Keratinocyte (primary cell): ENCODE measurements at regions not wholly inside any gene's neighbourhood (a gene's known extent, or its start where the extent isn't known, plus 50 kb on each side); places are given as distances from the start of the nearest gene placed in this dataset.

Source experiments
- DNase-seq: peaks from one replicate; pipeline ENCODE4 v3.0.0-alpha.2; 2011; ENCODE audit warnings: low read depth, missing footprints, low spot score
- FAIRE-seq: peaks from 2 replicates; lab custom pipeline; 2011; peaks lifted over from hg19 to GRCh38; lab: Jason Lieb, UNC
- H2AFZ ChIP-seq: 2 replicates; pipeline ENCODE4 v1.6.0; 2012; ENCODE audit warnings: low read length, control low read depth, inconsistent platforms; ENCODE audit not compliant: control insufficient read depth
- H3K27ac ChIP-seq: 2 replicates; pipeline ENCODE4 v1.5.1; 2011; ENCODE audit warnings: low read length; ENCODE audit not compliant: control insufficient read depth, insufficient read depth
- H3K27me3 ChIP-seq: 3 replicates; pipeline ENCODE4 v1.6.0; 2011; ENCODE audit warnings: low read length; ENCODE audit not compliant: control insufficient read depth, insufficient read depth; ENCODE audit errors: extremely low read depth
- H3K36me3 ChIP-seq, 2 experiments: 2 replicates in 1 of 2; 3 replicates in 1 of 2; pipeline ENCODE4 v1.5.1; 2011; ENCODE audit warnings: low read length in 2 of 2, mild to moderate bottlenecking in 1 of 2; ENCODE audit not compliant: control insufficient read depth in 2 of 2, insufficient read depth in 2 of 2; ENCODE audit errors: extremely low read depth in 1 of 2
- H3K4me1 ChIP-seq: 3 replicates; pipeline ENCODE4 v1.5.1; 2011; ENCODE audit warnings: low read length; ENCODE audit not compliant: control insufficient read depth, insufficient read depth; ENCODE audit errors: extremely low read depth
- H3K4me2 ChIP-seq: 3 replicates; pipeline ENCODE4 v1.6.0; 2011; ENCODE audit warnings: low read depth, low read length; ENCODE audit not compliant: control insufficient read depth, insufficient read depth; ENCODE audit errors: extremely low read depth
- H3K4me3 ChIP-seq, 3 experiments: fragments of 200-600 bp in 1 of 3; sonication (generic) in 1 of 3; 2 replicates in 2 of 3; 3 replicates in 1 of 3; pipeline ENCODE4 v1.5.1; 2011 to 2016; ENCODE audit warnings: low read length in 3 of 3, mild to moderate bottlenecking in 3 of 3, control low read depth in 2 of 3, inconsistent platforms in 1 of 3, low read depth in 1 of 3, mixed read lengths in 1 of 3, mixed run types in 1 of 3, moderate library complexity in 1 of 3; ENCODE audit not compliant: control insufficient read depth in 2 of 3, insufficient read depth in 2 of 3; ENCODE audit errors: extremely low read depth in 1 of 3
- H3K79me2 ChIP-seq: 2 replicates; pipeline ENCODE4 v1.6.0; 2012; ENCODE audit warnings: low read length; ENCODE audit not compliant: control insufficient read depth, insufficient read depth
- H3K9ac ChIP-seq: 3 replicates; pipeline ENCODE4 v1.6.0; 2011; ENCODE audit warnings: low read length; ENCODE audit not compliant: control insufficient read depth, insufficient read depth; ENCODE audit errors: extremely low read depth
- H3K9me1 ChIP-seq: 3 replicates; pipeline ENCODE4 v1.6.0; 2011; ENCODE audit warnings: low read length; ENCODE audit not compliant: control insufficient read depth, insufficient read depth; ENCODE audit errors: extremely low read depth
- H3K9me3 ChIP-seq: 2 replicates; pipeline ENCODE4 v1.5.1; 2012; ENCODE audit warnings: low read depth, low read length; ENCODE audit not compliant: control insufficient read depth
- H4K20me1 ChIP-seq: 3 replicates; pipeline ENCODE4 v1.6.0; 2011; ENCODE audit warnings: low read length; ENCODE audit not compliant: control insufficient read depth, insufficient read depth; ENCODE audit errors: extremely low read depth
- CTCF ChIP-seq, 3 experiments: IDR thresholded peaks in 1 of 3; conservative IDR thresholded peaks in 1 of 3; optimal IDR thresholded peaks in 1 of 3; 2 replicates in 2 of 3; 3 replicates in 1 of 3; pipeline versions ENCODE3 to v1.5.1; 2011; ENCODE audit warnings: low read length in 3 of 3, mild to moderate bottlenecking in 3 of 3, moderate library complexity in 2 of 3, control low read depth in 1 of 3, inconsistent platforms in 1 of 3; ENCODE audit not compliant: insufficient read depth in 2 of 3; ENCODE audit errors: extremely low read depth in 1 of 3
- EZH2 ChIP-seq: IDR thresholded peaks from one replicate; pipeline ENCODE4 v1.6.1; 2012; ENCODE audit warnings: inconsistent platforms, mild to moderate bottlenecking, low read length, moderate library complexity
- dilution Hi-C: fragments of 300-500 bp; cut with MboI; formaldehyde crosslinking; loops from one replicate; pipeline ENCODE4 v1.7.0; 2020; ENCODE audit warnings: low sequenced_read_pairs; ENCODE audit not compliant: extremely low pct_ligation_motif_present

DNA sequence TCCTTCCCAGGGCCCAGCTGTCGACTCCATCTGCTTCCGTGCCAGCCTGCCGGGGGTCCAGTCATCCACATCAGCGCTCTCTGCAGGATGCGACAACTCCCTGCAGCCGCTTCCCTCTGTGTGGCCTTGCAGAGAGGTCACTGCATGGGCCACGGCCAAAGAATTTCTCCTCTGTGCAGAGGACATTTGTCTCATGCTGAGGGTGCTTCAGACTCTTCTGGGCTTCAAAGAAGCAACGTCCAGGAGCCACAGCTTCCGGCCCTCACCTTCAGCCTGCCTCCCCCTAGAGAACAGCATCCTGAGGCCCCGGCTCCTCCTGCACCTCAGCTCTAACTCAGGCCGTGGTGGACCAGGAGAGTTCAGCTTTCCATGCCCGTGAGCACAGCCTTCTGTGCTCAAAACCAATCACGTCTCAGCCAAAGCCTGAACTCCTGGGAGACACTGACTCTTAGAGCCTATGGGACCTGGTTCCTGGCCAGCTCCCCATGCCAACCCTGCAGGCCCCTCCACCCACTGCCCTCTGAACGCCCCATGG is 258.9 kb downstream of the BRD1 start:
- no peak for FAIRE-seq
- no peak overlapping the region for H2AFZ ChIP-seq
- dilution Hi-C loops, result no loop called here
- H4K20me1 ChIP-seq, result no peaks in the 10 kb centered on the region
- no peaks in the 10 kb centered on the region for H3K27me3 ChIP-seq
- H3K79me2 ChIP-seq, result no peaks in the 10 kb centered on the region
- H3K9ac ChIP-seq, result no peak overlapping the region
- peaks cover 18% of the 10 kb centered on the region for H3K9me3 ChIP-seq
- H3K4me2 ChIP-seq, result no peak overlapping the region
- no peaks in the 10 kb centered on the region for H3K4me1 ChIP-seq
- DNase-seq, result no peak
- no peak overlapping the region for H3K27ac ChIP-seq
- no peaks in the 10 kb centered on the region for H3K36me3 ChIP-seq
- H3K9me1 ChIP-seq, result no peaks in the 10 kb centered on the region
- TF ChIP-seq EZH2, result no peak
- TF ChIP-seq CTCF (optimal IDR thresholded peaks at IDR 0.05 in 1 of 3, IDR thresholded peaks at IDR 0.05 in 1 of 3, conservative IDR thresholded peaks at IDR 0.05 in 1 of 3; ENCODE audit: extremely low read depth in 1 of 3, insufficient read depth in 2 of 3, low read length in 3 of 3), result no peak
- no peak overlapping the region for H3K4me3 ChIP-seq

DNA sequence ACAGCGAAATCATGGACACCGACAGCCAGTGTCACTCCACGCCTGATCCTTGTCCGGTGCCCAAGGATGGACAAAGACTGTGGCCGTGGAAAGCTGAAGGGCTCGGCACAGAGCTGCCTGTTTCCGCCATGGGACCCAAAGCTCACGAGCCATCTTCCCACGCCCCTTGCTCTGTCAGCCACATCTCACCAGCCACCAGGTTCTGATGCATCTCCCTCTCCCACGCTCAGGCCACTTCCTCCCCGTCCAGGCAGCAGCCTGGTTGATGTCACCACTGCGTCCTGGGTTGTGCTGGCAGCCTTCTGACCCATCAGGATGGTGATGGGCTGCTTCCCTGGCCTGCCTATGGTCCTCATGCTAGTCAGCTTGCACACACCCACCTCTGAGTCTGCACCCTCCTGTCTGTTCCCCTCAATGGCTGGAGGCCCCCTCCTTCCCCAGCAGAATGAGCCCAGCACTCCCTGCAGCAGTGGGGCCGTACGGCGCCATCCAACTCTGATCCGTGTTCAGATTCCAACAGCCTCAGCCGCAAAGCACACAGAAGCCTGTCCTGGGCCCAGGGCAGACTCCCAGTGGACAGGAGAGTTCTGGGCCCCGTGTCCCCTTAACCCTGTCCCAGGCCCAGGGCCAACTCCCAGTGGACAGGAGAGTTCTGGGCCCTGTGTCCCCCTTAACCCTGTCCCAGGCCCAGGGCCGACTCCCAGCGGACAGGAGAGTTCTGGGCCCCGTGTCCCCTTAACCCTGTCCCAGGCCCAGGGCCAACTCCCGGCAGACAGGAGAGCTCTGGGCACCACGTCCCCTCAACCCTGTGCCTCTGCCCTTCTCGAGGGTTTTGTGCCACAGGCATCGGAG is 259.5 kb downstream of the BRD1 start:
- Histone ChIP-seq H3K9ac (no peak overlapping the region), H3K4me3 (no peak overlapping the region), H3K9me3 (peaks cover 20% of the 10 kb centered on the region), H4K20me1 (no peaks in the 10 kb centered on the region), H3K4me2 (no peak overlapping the region), H3K9me1 (no peaks in the 10 kb centered on the region), H3K79me2 (no peaks in the 10 kb centered on the region), H3K4me1 (no peaks in the 10 kb centered on the region), H3K36me3 (no peaks in the 10 kb centered on the region), H3K27ac (no peak overlapping the region), H3K27me3 (no peaks in the 10 kb centered on the region), H2AFZ (no peak overlapping the region)
- FAIRE-seq (no peak), DNase-seq (no peak)
- no peak for TF ChIP-seq EZH2
- no peak for TF ChIP-seq CTCF (optimal IDR thresholded peaks at IDR 0.05 in 1 of 3, IDR thresholded peaks at IDR 0.05 in 1 of 3, conservative IDR thresholded peaks at IDR 0.05 in 1 of 3; ENCODE audit: extremely low read depth in 1 of 3, insufficient read depth in 2 of 3, low read length in 3 of 3)
- dilution Hi-C loops, result no loop called here
